Cardiac septum (tissue), 1 donor: ENCODE measurements at regions not wholly inside any gene's neighbourhood (a gene's known extent, or its start where the extent isn't known, plus 50 kb on each side); places are given as distances from the start of the nearest gene placed in this dataset.
"Not testable (repeated sequence)": the region's sequence is repeated elsewhere in the genome, so short reads cannot be mapped to it uniquely, and the experiment has no call there.

Source experiments
- DNase-seq: peaks from one replicate; pipeline ENCODE4 v3.0.0-alpha.2; 2020; ENCODE audit warnings: low spot score
- intact Hi-C: fragments of 100-400 bp; cut with DNase I; formaldehyde crosslinking; loops from one replicate; pipeline ENCODE4 v1.14.0; 2022
- donor health status: DM: no; HTN: no; CAD: no.

DNA sequence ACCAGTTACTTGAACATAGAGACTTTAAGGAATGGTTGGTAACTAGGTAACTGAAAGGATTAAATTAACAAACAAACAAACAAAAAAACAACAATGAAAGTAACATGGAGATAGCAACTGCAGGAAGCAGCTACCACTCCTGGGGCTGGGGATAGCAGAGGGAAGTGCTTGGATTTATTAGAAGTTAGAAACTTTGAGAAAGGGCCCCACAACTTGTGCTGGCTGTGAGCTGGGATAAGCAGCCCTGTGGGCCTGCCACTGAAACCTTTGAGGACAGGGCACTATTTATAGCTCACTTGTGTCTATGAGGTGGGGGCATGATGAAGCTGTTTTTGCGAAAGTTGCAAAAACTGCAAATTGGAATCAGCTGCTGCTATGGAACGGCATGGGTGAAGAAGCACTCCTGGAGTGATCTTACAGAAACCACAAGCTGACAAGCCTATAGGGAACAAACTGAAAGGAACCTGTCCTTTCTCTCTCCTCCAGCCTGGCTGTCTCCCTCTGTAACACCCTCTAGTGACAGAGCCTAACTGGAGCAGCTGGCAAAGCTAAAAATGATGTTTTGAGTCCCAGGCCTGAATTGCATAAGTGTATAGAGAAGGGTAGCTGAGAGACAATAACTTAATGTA lies 91.4 kb upstream of the RANBP6 start:
- DNase-seq: no peak
- intact Hi-C loops: no loop called here

DNA sequence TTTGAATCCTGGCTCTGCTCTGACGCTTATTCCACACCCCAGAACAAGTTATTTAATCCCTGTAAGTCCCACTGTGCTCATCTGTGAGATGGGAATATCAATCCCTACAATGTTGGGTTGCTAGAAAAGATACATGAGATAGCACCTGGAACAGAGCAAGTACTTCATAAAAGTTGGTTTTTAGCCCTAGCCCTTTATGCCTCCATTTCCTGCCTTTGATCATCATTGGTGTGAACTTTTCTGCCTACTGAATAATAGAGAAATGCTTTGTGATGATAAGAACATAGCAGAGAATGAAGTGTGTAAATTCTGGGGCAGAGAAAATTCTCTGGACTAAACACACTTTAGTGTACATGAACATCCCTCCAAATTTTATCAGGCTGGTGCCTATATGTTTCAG lies 90.3 kb upstream of the RANBP6 start:
- no peak for DNase-seq
- intact Hi-C loops: no loop called here

DNA sequence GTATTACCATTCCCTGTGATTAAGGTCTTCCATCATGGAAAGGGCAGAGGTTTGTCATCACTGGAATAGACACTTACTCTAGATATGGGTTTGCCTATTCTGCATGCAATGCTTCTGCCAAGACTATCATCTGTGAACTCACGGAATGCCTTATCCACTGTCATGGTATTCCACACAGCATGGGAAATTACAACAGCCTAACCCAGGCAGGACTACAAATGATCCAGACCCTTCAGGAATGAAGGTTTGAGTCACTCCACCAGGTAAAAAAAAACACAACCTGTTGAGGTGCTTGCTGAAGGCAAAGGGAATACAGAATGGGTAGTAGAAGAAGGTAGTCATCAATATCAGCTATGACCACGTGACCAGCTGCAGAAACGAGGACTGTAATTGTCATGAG lies 89.0 kb upstream of the RANBP6 start:
- DNase-seq, intact Hi-C loops: not testable (repeated sequence)

DNA sequence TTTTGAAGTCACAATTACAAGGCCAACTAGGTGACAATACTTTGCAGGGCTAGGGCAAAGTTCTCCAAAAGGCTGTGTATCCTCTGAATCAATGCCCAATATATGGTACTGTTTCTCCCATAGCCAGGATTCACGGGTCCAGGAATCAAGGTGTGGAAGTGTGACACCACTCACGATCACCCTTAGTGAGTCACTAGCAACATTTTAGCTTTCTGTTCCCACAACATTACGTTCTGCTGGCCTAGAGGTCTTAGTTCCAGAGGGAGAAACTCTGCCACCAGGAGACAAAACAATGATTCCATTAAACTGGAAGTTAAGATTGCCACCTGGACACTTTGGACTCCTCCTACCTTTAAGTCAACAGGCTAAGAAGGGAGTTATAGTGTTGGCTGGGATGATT lies 88.5 kb upstream of the RANBP6 start:
- intact Hi-C loops, DNase-seq: not testable (repeated sequence)

DNA sequence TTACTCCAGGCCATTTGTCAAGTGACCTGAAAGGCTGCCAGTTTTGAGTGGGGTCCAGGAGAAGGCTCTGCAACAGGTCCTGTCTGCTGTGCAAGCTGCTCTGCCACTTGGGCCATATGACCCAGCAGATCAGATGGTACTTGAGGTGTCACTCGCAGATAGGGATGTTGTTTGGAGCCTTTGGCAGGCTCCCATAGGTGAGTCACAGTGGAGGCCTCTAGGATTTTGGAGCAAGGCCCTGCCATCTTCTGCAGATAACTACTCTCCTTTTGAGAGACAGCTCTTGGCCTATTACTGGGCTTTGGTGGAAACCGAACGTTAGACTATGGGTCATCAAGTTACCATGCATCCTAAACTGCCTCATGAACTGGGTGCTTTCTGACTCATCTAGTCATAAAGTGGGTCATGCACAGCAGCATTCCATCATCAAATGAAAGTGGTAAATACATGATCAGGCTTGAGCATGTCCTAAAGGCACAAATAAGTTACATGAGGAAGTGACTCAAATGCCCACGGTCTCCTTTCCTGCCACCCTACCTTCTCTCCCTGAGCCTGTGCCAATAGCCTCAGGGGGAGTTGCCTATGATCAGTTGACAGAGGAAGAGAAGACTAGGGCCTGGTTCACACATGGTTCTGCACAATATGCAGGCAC lies 87.0 kb upstream of the RANBP6 start:
- intact Hi-C loops: not testable (repeated sequence)

DNA sequence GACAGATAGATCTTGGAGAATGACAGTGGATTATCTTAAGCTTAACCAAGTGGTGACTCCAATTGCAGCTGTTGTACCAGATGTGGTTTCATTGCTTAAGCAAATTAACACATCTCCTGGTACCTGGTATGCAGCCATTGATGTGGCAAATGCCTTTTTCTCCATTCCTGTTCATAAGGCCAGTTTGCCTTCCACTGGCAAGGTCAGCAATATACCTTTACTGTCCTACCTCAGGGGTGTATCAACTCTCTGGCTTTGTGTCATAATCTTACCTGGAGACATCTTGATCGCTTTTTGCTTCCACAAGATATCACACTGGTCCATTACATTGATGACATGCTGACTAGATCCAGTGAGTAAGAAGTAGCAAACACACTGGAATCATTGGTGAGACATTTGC lies 86.3 kb upstream of the RANBP6 start:
- DNase-seq, intact Hi-C loops: not testable (repeated sequence)

More for the DNA sequence above, 87.0 kb upstream of the RANBP6 start:
- DNase-seq: not testable (repeated sequence)

DNA sequence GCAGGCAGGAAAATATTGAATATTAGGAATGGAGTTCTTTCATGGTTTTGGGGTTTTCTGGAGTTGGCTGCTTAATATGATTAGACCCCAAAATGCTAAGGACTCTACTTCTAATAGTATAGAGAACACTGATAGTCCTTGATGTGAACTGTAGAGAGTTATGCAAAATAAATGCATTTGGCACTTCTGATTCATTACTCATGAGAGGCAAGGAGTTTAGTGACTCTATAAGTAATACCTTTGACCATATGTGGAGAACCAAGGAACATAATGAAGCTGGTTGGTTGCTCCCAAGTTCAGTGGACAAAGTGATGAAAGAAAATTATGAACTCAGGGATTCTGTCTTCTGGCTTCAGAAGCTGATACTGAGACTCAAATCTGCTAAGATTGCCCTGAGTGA lies 83.9 kb upstream of the RANBP6 start:
- intact Hi-C loops, DNase-seq: not testable (repeated sequence)

DNA sequence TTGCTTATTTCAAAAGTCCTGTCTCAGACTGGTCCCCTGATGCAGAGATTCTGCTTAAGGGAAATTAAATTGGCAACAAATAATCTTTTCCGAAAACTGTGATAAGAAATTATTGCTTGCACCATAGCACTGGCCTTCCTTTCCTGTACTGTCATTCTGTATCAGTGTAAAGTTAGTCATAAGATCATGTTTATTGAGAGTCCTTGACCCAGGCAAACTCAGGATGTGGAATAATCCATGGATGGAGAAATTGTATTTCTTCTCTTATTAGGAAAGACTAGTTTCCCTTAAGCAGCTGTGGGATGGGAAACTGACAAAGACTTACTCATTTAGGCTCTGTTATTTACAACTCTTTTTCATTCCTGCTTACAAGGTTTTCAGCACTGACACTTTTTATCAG lies 83.0 kb upstream of the RANBP6 start:
- DNase-seq: no peak
- intact Hi-C loops: no loop called here

DNA sequence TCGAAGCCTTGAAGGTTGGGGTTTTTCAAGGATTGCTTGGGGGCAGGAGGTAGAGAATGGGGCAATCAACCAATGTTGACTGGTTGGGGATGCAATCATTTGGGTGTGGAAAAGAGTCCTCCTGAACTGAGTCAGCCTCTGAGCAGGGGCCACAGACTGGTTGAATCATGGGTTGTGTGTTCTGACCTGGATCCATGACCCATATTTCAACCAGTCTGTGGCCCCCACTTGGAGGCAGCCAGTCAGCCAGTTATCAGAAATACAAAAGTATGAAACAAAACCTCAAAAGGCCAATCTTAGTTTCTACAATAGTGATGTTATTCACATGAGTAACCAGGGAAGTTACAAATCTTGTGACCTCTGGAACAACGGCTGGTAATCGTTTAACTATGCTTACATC lies 81.4 kb upstream of the RANBP6 start:
- intact Hi-C loops: no loop called here
- DNase-seq: no peak

DNA sequence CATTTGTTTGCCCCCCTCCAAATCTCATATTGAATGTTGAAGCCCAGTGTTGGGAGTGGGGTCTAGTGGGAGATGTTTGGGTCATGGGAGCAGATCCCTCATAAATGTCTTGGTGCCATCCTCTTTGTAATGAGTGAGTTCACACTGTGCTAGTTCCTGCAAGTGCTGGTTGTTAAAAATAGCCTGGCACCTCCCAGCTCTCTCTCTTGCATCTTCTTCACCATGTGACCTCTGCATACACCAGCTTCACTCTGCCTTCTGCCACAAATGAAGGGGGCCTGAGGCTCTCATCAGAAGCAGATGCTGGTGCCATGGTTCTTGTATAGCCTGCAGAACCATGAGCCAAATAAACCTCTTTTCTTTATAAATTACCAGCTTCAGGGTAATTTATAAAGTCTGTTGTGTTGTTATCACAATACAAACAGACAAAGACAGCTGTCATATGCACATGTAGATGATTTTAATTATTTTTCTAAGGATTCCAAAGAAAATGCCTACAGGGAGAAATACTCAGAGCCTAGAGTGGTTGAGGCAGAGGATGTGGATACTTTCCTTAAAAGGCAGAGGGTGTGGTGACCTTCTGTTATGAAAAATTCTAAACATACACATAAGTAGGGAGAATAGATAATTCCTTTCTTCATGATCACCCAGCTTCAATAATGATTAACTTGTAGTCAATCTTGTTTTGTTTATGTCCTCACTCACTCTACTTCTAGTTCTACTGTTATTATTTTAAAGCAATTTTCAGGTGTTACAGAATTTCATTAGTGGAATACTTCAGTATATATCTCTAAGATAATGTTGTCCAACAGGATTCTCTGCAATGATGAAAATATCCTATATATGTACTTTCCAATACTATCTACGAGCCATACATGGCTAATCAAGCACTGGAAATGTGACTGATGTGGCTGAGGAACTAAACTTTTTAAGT lies 75.1 kb upstream of the RANBP6 start:
- intact Hi-C loops: no loop called here
- no peak for DNase-seq

DNA sequence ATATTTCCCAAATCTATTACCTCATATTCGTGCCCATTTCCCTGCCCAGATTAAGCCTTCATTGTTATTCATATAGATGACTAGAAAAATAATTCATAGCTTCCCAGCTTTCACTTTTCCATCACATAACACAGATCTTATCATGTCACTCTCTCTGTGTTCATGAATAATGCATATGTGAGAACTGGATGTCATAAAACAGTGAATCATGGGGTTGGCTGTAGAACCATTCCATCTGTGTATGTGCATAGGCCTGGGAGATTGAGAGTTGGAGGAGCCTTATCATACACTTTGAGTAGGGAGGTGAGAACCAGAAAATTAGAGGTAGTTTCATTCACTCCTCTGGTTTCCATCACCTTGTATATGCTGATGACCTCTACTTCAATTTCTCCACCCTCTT lies 73.9 kb upstream of the RANBP6 start:
- intact Hi-C loops: no loop called here
- no peak for DNase-seq

DNA sequence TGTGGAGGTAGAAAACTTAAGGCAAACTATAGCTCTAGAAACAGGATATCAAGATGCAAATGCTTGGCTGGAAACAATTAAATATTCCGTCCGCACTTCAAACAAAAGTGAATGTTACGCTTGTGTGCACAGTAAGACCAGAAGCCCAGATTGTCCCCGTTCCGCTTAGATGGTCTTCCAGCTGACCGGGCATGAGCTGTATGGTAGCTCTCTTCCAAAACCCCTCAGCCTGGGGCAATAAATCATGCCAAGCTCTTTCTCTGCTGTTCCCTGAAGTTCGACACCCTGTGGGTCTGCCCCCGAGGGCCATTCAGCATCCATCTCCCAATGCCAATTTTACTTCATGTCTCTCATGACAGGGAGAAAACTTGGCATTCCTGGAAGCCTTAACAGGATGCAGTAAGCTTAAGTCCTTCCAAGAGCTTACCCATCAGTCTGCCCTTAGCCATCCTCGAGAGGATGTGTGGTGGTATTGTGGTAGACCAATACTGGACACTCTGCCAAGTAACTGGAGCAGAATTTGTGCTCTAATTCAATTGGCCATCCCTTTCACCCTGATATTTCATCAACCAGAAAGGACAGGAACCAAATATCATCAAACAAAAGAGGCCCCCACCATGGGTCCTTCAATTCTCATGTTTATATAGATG lies 70.7 kb upstream of the RANBP6 start:
- no peak for DNase-seq
- intact Hi-C loops: no loop called here

DNA sequence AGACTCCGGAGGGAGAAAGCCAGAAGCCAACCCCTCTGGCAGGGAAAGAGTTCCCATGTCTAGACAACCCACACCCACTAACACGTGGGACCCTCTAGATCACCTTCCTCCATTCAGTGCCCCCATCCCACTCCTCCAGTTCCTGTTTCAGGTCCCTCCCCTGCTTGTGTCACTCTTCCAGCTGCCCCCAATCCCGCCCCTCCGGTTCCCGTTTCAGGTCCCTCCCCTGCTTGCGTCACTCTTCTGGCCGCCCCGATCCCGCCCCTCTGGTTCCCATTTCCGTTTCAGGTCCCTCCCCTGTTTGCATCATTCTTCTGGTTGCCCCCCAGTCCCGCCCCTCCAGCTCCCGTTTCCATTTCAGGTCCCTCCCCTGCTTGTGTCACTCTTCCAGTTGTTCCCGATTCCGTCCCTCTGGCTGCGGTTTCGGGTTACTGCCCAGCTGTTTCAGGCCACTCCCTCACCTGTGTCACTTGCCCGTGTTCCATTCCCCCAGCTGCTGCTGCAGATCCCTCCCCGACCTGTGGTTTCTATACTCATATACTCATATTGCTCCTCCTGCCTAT lies 64.8 kb upstream of the RANBP6 start:
- DNase-seq: peak; percentile 91
- intact Hi-C loops: no loop called here

DNA sequence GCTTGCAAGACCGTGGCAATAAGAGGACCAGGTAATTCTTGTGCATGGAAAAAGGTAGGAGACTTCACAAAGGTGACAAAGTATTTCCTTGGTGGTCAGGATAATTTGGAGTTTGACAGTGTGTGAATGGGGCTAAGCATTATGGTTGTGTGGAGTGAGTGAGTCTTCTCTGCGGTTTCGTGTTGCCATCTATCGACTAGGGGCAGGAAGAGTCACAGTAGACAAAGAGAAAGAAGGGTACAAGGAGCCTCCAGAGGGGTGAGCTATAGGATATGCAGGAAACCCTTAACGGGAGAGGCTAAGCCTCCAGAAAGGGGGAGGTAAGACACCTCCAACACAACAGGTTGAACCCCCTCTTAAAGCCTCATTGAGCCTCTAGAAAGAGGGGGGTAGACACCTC lies 64.0 kb upstream of the RANBP6 start:
- intact Hi-C loops: loop anchor here (2.0 kb wide), 1 partner anchor 73 kb away; no protein-coding TSS in a partner anchor
- DNase-seq: no peak

DNA sequence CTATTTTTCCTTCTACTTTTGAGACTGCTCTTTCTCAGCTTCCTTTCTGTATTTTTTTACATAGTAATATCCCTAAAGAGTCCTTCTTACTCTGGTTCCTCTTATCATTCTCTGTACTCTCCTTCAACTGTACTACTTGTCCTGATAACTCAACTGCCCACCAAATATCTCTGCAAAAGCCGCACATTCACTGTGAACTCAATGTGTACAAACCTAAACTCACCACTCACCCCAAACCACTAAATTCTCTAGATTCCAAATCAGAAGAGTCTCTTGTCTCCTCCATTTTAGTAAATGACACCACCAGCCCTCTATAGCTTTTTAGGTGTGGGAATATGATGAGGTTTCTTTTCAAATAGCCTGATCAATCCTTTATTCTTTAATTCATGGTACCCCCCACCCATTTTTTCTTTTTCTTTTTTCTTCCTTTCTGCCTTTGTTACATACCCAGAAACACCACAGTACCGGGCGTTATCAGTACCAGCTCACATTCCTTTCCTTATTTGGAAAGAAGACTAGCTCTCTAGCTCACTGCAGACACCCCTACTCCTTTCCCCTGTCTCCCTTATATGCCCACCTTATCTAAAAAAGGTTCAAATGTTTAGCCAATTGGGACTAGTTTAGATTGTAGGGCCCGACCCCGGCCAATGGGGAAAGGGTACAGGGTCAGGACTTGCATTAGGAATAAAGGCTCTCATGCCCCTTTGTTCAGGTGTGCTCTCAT lies 63.1 kb upstream of the RANBP6 start:
- intact Hi-C loops: loop anchor here (2.0 kb wide), 1 partner anchor 72 kb away; no protein-coding TSS in a partner anchor
- DNase-seq: no peak

DNA sequence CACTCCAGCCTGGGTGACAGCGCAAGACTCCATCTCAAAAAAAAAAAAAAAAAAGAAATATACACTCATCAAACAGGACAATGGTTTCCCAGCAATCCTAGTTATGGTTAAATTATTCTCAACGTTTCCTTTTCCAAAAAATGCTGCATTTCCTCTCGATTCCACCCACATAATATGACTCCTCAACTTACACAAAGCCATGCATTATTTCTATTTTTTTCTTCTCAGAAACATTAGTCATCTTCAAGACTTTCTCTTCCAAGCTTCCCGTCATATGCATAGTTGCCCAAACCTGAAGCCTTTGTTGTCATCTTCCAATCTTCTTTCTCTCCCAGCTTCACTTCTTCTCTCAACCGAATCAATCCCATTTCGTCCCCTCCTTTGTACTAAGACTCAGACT lies 61.4 kb upstream of the RANBP6 start:
- no peak for DNase-seq
- intact Hi-C loops: no loop called here

DNA sequence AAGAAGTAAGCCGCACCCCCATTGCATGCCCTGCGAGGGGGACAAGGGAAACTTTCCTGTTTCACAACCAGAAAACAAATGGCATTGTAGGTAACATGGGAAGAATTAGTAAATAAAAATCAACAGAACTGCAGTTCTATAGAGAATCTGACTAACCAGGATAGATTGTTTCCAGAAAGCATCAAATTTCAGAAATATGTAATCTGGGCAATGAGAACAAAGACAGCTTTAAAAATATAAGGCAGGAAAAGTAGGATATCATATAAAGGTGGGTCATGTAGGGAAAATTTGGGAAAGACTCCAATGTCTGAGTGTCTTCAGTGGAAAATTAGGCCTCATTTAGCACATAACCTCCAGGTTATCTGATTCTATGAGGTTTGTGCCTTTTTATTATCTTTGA lies 58.3 kb upstream of the RANBP6 start:
- DNase-seq: no peak
- intact Hi-C loops: no loop called here

DNA sequence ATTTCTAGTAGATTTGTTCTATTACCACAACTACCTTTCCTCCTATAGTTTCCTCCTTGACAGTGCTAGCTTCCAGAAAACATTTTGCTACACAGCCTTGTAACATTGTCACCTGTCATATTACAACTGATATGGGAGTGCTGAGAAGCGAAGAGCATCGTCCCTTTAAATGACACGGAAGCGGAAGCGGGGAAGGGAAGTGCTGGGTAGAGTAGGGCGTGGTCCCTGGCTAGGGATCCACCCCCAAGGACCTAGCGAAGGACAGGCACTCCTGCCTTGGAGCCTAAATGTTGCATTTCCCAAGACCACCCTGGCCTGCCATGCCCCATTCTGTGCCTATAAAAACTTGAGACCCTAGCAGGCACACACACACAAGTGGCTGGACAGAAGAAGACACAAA lies 57.4 kb upstream of the RANBP6 start:
- intact Hi-C loops: no loop called here

DNA sequence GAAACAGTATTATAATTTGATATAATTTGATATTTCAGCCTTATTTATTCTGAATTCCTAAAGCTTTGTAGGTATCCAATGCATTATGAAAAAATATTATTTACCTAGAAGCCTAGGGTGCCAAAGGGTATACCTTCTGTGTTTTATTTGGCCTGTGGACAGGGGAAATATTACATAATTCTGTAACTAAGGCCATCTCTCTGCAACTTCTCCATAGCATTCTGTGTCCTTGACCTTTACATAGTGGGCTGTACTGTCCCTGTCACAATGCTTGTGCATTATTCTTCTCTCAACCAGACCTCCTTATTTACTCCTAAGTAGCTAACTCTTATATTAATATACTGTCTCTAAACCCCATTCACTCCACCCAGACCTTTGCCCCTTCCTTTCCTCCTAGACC lies 57.0 kb upstream of the RANBP6 start:
- DNase-seq: no peak
- intact Hi-C loops: no loop called here

More for the DNA sequence above, 57.4 kb upstream of the RANBP6 start:
- DNase-seq: no peak
